Left cardiac atrium (tissue), 4 donors: ENCODE measurements at regions not wholly inside any gene's neighbourhood (a gene's known extent, or its start where the extent isn't known, plus 50 kb on each side); places are given as distances from the start of the nearest gene placed in this dataset.
"Not testable (repeated sequence)": the region's sequence is repeated elsewhere in the genome, so short reads cannot be mapped to it uniquely, and the experiment has no call there.

Experiments
- ATAC-seq, 2 donors: fragments of 200-7000 bp; cut with Tn5 transposase; one replicate each; pipeline ENCODE4 v1.9.1; 2020; ENCODE audit warnings: mild to moderate bottlenecking in 2 of 2, moderate library complexity in 2 of 2
- DNase-seq: peaks from one replicate; pipeline ENCODE4 v3.0.0-alpha.2; 2020
- intact Hi-C, 2 donors: fragments of 100-400 bp; cut with DNase I; formaldehyde crosslinking; loops; one replicate each; pipeline versions ENCODE4 v1.14.1 to v1.15.1; 2022 to 2023
- donor health status: DM: no; HTN: yes; CAD: no.
- donor health status: DM: no; HTN: yes; CAD: no; lungs with severe emphysema.
- donor health status: DM: yes; HTN: yes; CAD: no.
- donor health status: Dilated cardiomyopathy.

DNA sequence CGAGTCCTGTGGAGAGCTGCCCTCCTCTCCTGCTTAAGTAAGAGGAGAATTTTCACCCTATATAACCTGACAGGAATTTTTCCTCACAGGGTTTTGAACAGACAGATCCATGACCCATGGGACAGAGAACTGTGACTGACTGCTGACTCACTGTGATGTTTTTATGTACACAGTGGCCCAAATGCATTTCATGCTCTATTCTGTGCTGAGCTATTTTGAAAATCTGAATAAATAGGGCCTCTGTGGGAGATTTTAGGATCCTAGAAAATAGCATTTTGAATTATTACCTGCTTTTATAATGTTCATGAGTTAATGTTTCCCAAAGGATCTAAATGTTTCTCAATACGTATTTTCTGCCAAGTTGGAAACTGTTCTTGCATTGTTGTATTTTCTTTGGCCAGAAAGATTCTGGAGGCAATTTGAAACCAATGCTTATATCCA lies 577.4 kb downstream of the HTR1B start:
- DNase-seq, result no peak
- peak in 1 of 2 donors; percentile 37 for ATAC-seq
- intact Hi-C loops, result no loop called here

DNA sequence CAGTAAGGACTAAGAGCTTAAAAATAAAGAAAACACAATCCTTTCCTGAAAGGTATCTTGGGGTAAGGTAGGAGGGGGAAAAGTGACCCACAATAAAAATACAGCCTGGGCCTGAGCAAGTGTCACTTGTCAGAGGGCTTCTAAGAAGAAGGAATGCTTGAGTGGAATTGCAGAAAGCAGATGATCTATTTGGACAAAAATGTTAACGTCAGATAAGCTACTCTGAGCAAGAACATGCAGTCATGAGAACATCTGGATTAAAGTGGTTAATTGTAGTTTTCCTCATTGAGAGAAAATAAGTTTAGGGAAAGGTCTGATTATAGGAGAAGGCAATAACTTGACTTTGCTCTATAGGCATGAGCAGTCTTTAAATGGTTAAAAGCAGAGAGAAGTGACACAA lies 581.9 kb downstream of the HTR1B start:
- intact Hi-C loops, result no loop called here
- DNase-seq, result no peak
- no peak for ATAC-seq

DNA sequence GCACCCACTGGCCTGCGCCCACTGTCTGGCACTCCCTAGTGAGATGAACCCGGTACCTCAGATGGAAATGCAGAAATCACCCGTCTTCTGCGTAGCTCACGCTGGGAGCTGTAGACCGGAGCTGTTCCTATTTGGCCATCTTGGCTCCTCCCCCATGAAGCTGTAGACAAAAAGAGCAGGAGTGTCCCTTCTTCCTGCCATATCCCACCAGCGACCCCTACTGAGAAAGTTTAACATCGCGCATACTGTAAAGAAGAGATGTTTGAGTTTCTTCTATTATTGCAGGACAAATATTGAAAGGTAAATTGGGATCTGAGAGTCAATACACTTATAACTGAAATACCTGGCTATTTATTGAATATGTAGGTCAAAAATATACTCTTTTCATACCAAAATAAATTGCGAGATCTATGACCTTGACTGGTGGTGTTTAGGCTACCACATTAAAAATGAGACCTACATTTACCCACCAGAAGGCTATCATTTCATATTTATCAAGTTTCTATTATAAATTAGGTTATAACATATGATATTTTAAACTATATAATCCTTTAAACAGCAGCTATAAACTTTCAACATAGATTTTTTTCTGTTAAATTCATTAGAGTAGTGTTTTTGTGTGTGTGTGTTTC lies 586.3 kb downstream of the HTR1B start:
- intact Hi-C loops, result loop anchor here in 1 of 2 donors (10.0 kb wide), 1 partner anchor 192 kb away; no protein-coding TSS in a partner anchor
- ATAC-seq (no peak), DNase-seq (peak; percentile 16)

DNA sequence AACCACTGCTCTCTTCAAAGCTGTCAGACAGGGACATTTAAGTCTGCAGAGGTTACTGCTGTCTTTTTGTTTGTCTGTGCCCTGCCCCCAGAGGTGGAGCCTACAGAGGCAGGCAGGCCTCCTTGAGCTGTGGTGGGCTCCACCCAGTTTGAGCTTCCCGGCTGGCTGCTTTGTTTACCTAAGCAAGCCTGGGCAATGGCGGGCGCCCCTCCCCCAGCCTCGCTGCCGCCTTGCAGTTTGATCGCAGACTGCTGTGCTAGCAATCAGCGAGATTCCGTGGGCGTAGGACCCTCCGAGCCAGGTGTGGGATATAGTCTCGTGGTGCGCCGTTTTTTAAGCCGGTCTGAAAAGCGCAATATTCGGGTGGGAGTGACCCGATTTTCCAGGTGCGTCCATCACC lies 586.9 kb downstream of the HTR1B start:
- intact Hi-C loops, result loop anchor here in 1 of 2 donors (10.0 kb wide), 1 partner anchor 192 kb away; no protein-coding TSS in a partner anchor
- DNase-seq, ATAC-seq: not testable (repeated sequence)

GRCh38 chr6:76867182-76867581 lies 596.1 kb downstream of the HTR1B start:
- ATAC-seq, result no peak
- no peak for DNase-seq
- intact Hi-C loops, result loop anchor here in 1 of 2 donors (10.0 kb wide), 1 partner anchor 932 kb away; no protein-coding TSS in a partner anchor

DNA sequence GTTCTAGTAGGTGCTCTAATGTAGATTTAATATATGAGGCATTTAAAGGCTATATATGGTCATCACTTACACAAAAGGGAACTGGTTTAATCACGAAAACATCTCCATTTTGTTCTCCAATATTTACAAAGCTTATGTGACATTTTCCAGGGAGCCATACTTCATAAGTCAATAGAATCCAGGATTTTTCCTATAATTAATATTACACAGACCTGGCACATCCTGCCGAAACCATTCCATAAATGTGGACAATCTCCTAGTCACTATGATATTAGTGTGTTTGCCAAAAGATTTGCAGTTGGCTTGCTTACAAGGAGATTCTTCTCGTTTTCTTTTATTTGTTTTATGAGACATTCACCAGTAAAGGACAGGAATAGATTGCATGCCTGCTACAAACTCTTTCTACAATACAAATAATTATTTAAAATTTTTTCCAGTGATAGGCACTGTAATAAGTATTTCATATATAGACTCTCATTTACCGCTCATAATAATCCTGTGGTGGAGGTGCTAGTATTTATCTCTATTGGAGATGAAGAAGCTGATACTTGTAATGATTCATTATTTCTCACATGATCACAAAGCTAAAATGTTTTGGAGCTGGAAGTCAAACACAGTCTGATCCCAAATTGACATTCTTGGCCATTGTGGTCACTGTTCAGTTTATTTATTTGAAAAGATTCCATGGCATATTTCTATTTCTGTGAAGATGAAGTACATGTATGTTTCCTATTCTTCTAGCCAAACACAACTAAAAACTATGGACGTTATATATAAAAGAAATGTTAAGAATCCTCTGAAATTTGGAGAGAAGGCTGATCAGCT lies 597.0 kb downstream of the HTR1B start:
- DNase-seq (no peak), ATAC-seq (no peak)
- intact Hi-C loops, result loop anchor here in 1 of 2 donors (10.0 kb wide), 1 partner anchor 932 kb away; no protein-coding TSS in a partner anchor

GRCh38 chr6:76862936-76863335 lies 600.4 kb downstream of the HTR1B start:
- intact Hi-C loops, result loop anchor here in 1 of 2 donors (10.0 kb wide), 1 partner anchor 928 kb away; no protein-coding TSS in a partner anchor
- peak in 1 of 2 donors; percentile 42 for ATAC-seq
- no peak for DNase-seq

- DNase-seq (no peak), ATAC-seq (no peak)
- intact Hi-C loops, result loop anchor here in 1 of 2 donors (10.0 kb wide), 1 partner anchor 927 kb away; no protein-coding TSS in a partner anchor
These were observed 601.9 kb downstream of the HTR1B start for GRCh38 chr6:76861403-76861802.

DNA sequence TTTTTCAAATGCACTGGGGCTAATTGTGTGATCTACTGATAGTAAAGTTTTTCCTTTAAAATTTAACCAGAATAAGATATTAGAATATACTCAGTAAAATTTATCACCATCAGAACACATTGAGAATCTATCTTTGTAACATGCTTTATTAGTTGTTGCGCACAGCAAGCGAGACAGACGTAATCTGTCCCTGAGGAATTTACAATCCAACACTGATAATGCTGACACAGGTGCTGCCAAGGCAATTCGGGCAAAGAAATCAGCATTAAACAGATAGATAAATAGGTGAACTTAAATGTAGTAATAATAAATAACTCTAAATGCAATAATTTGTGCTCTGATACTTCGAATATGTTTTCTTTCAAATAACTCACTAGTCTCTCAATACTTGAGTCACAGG lies 607.2 kb downstream of the HTR1B start:
- intact Hi-C loops, result no loop called here
- DNase-seq (no peak), ATAC-seq (no peak)

GRCh38 chr6:76852776-76853175 lies 610.5 kb downstream of the HTR1B start:
- DNase-seq, result no peak
- peak in 1 of 2 donors; percentile 49 for ATAC-seq
- intact Hi-C loops, result no loop called here

- ATAC-seq, intact Hi-C loops, DNase-seq: not testable (repeated sequence)
These were observed 613.9 kb downstream of the HTR1B start for GRCh38 chr6:76849274-76849970.

- ATAC-seq (peak in 1 of 2 donors; percentile 72), DNase-seq (no peak)
- intact Hi-C loops, result no loop called here
These were observed 620.1 kb downstream of the HTR1B start for GRCh38 chr6:76843054-76843822.

GRCh38 chr6:76840865-76841264 lies 622.4 kb downstream of the HTR1B start:
- intact Hi-C loops, result no loop called here
- DNase-seq, result no peak
- no peak for ATAC-seq

- DNase-seq (no peak), ATAC-seq (no peak)
- intact Hi-C loops, result no loop called here
These were observed 623.1 kb downstream of the HTR1B start for GRCh38 chr6:76840041-76840745.

- intact Hi-C loops, result no loop called here
- no peak for ATAC-seq
- DNase-seq, result no peak
These were observed 623.8 kb downstream of the HTR1B start for GRCh38 chr6:76839505-76839904.

DNA sequence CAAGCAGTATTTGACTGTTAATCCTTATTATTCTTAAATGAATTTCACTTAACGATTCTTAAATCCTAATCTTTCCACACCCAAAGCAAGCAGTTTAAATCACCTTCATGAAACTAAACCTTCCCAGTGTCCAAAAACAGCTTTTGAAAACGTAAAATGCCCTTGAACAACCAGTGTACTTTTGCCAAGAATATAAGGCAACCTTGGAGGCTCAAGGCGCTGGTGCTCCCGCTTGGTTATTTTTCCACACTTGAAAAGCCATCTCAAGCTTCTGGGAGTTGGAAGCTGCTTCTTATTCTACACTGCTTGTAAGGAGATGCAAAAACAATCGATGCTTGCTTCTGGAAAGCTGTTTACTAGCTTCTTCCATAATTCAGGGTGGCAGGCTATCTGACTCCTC lies 625.7 kb downstream of the HTR1B start:
- ATAC-seq (no peak), DNase-seq (no peak)
- intact Hi-C loops, result no loop called here

- ATAC-seq (no peak), DNase-seq (no peak)
- intact Hi-C loops, result no loop called here
These were observed 627.6 kb downstream of the HTR1B start for GRCh38 chr6:76835695-76836094.

DNA sequence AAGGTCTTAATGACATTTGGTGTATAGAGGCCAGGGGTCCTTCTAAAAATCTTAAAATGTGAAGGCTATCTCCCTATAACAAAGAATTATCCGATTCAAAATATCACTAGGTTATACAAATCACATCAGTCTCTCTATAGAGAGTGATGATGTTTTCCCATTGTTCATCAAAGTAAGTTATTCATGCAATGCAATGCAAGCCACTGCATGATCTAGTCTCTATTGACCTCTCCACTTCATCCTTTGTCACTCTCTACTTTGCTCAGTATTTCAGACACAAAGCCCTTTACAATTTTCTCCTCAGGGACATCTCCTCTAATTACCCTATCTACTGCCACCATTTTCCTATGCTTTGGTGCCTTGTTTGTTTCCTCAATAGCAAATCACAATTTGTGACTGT lies 628.0 kb downstream of the HTR1B start:
- intact Hi-C loops, result no loop called here
- ATAC-seq (no peak), DNase-seq (no peak)
